ENCODE measurements at regions not wholly inside any gene's neighbourhood (a gene's known extent, or its start where the extent isn't known, plus 50 kb on each side); places are given as distances from the start of the nearest gene placed in this dataset.
"Not testable (repeated sequence)": the region's sequence is repeated elsewhere in the genome, so short reads cannot be mapped to it uniquely, and the experiment has no call there.

- no peak for DNase-seq (ENCODE audit: low read depth)
Observed at GRCh38 chr2:40043641-40044040, 264.6 kb upstream of the THUMPD2 start.

GRCh38 chr2:40043191-40043590, 264.1 kb upstream of the THUMPD2 start:
- DNase-seq (ENCODE audit: low read depth): no peak

GRCh38 chr2:40041422-40042382, 262.6 kb upstream of the THUMPD2 start:
- peak; percentile 61 for DNase-seq (ENCODE audit: low read depth)

GRCh38 chr2:40039549-40039948, 260.5 kb upstream of the THUMPD2 start:
- no peak for DNase-seq (ENCODE audit: low read depth)

GRCh38 chr2:40038646-40039045, 259.6 kb upstream of the THUMPD2 start:
- no peak for DNase-seq (ENCODE audit: low read depth)

- no peak for DNase-seq (ENCODE audit: low read depth)
Observed at GRCh38 chr2:40037303-40037702, 258.2 kb upstream of the THUMPD2 start.

GRCh38 chr2:40036241-40036640, 257.2 kb upstream of the THUMPD2 start:
- DNase-seq (ENCODE audit: low read depth): no peak

- peak; percentile 46 for DNase-seq (ENCODE audit: low read depth)
Observed at GRCh38 chr2:40034801-40035200, 255.7 kb upstream of the THUMPD2 start.

GRCh38 chr2:40034198-40034597, 255.1 kb upstream of the THUMPD2 start:
- peak; percentile 95 for DNase-seq (ENCODE audit: low read depth)

- DNase-seq (ENCODE audit: low read depth): no peak
Observed at GRCh38 chr2:40033781-40034180, 254.7 kb upstream of the THUMPD2 start.

- peak; percentile 97 for DNase-seq (ENCODE audit: low read depth)
Observed at GRCh38 chr2:40032650-40033319, 253.7 kb upstream of the THUMPD2 start.

- no peak for DNase-seq (ENCODE audit: low read depth)
Observed at GRCh38 chr2:40030456-40030975, 251.5 kb upstream of the THUMPD2 start.

- no peak for DNase-seq (ENCODE audit: low read depth)
Observed at GRCh38 chr2:40028792-40029488, 249.9 kb upstream of the THUMPD2 start.

GRCh38 chr2:40027968-40028367, 248.9 kb upstream of the THUMPD2 start:
- peak; percentile 67 for DNase-seq (ENCODE audit: low read depth)

- not testable (repeated sequence) for DNase-seq (ENCODE audit: low read depth)
Observed at GRCh38 chr2:40025276-40025675, 246.2 kb upstream of the THUMPD2 start.

GRCh38 chr2:40020997-40021396, 241.9 kb upstream of the THUMPD2 start:
- DNase-seq (ENCODE audit: low read depth): no peak

- no peak for DNase-seq (ENCODE audit: low read depth)
Observed at GRCh38 chr2:40016151-40016885, 237.3 kb upstream of the THUMPD2 start.

- not testable (repeated sequence) for DNase-seq (ENCODE audit: low read depth)
Observed at GRCh38 chr2:40013962-40014361, 234.9 kb upstream of the THUMPD2 start.

- no peak for DNase-seq (ENCODE audit: low read depth)
Observed at GRCh38 chr2:40004336-40004735, 225.3 kb upstream of the THUMPD2 start.

GRCh38 chr2:40002339-40002738, 223.3 kb upstream of the THUMPD2 start:
- no peak for DNase-seq (ENCODE audit: low read depth)

GRCh38 chr2:39999864-40000263, 220.8 kb upstream of the THUMPD2 start:
- no peak for DNase-seq (ENCODE audit: low read depth)

GRCh38 chr2:39998617-39999016, 219.6 kb upstream of the THUMPD2 start:
- no peak for DNase-seq (ENCODE audit: low read depth)

Measured in HS-5 (cell line).